Loucy (cell line): ENCODE measurements at regions not wholly inside any gene's neighbourhood (a gene's known extent, or its start where the extent isn't known, plus 50 kb on each side); places are given as distances from the start of the nearest gene placed in this dataset.

Source experiments
- CTCF ChIP-seq: fragments of 200-600 bp; sonication (generic); conservative IDR thresholded peaks from 2 replicates; pipeline ENCODE4 v1.5.1; 2014; ENCODE audit warnings: mild to moderate bottlenecking, antibody characterized with exemption, low read length
- EZH2phosphoT487 ChIP-seq: fragments of 200-600 bp; IDR thresholded peaks from 2 replicates; pipeline ENCODE4 v1.6.1; 2018; ENCODE audit warnings: antibody characterized with exemption, mild to moderate bottlenecking, moderate library complexity, borderline replicate concordance

DNA sequence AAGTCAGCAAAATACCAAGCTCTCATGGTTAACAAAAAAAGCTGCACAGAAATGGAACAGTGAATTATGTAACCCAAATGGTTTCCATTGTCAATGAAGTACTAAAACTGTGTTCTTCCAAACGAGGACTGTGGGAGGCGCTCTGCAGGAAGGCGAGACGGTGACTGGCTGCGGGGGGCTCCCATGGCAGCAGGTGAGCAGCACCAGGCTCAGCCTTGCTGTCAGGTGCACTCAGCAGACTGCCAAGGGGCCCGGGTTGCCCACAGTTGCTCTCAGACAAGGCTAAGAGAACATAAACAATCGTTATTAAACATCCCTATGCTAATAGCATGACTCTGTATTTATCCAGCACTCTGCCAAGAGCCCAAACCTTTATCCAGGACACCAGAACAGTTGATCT is 630.3 kb upstream of the ARID1B start:
- TF ChIP-seq CTCF (no peak), EZH2phosphoT487 (no peak)
